Right lobe of liver (tissue), 4 donors: ENCODE measurements at regions not wholly inside any gene's neighbourhood (a gene's known extent, or its start where the extent isn't known, plus 50 kb on each side); places are given as distances from the start of the nearest gene placed in this dataset.

Source experiments
- POLR2A ChIP-seq: fragments of 450-650 bp; IDR thresholded peaks from one replicate; pipeline ENCODE4 v1.6.1; 2017; ENCODE audit warnings: antibody characterized with exemption, mild to moderate bottlenecking
- TF ChIP-seq, protein P1 (sequence below), 4 donors: fragments of 200-600 bp in 3 of 4; fragments of 450-650 bp in 1 of 4; IDR thresholded peaks; one replicate each; pipeline versions ENCODE4 v1.5.1 to v1.8.0; 2016 to 2022; ENCODE audit warnings: antibody characterized with exemption in 4 of 4, mild to moderate bottlenecking in 2 of 4
- donor health status: DM: no; HTN: no; CAD: no.
- donor health status: DM: no; HTN: no; CAD: no.
- donor health status: DM: no; HTN: yes; CAD: no.

DNA sequence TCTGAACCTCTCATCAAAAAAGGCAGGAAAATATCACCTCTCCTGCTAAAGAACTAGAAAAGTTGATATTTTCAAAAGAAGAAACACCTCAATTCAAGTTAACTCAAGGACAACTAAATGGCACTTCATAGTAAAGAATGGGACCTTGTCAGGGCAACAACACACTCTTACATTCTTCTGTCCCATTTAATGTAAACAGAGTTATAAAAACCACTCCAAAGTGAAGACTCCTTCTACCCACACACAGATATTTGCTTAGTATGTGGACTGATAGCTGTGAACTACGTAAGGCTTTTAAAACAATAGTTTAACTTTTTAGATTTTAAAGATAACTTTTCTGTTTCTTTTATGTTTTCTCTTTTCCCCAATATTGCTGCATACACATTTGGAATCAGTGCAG, 118.3 kb downstream of the ZNF37A start:
- TF ChIP-seq, protein P1, sequence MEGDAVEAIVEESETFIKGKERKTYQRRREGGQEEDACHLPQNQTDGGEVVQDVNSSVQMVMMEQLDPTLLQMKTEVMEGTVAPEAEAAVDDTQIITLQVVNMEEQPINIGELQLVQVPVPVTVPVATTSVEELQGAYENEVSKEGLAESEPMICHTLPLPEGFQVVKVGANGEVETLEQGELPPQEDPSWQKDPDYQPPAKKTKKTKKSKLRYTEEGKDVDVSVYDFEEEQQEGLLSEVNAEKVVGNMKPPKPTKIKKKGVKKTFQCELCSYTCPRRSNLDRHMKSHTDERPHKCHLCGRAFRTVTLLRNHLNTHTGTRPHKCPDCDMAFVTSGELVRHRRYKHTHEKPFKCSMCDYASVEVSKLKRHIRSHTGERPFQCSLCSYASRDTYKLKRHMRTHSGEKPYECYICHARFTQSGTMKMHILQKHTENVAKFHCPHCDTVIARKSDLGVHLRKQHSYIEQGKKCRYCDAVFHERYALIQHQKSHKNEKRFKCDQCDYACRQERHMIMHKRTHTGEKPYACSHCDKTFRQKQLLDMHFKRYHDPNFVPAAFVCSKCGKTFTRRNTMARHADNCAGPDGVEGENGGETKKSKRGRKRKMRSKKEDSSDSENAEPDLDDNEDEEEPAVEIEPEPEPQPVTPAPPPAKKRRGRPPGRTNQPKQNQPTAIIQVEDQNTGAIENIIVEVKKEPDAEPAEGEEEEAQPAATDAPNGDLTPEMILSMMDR (IDR thresholded peaks at IDR 0.05), result no peak
- TF ChIP-seq POLR2A, result no peak
